Anterior cingulate cortex (tissue), 58 donors: ENCODE measurements at regions not wholly inside any gene's neighbourhood (a gene's known extent, or its start where the extent isn't known, plus 50 kb on each side); places are given as distances from the start of the nearest gene placed in this dataset.
"Not testable (repeated sequence)": the region's sequence is repeated elsewhere in the genome, so short reads cannot be mapped to it uniquely, and the experiment has no call there.

Experiments used
- DNase-seq, 58 donors: peaks; one replicate each; lab custom pipeline; 2025; lab: John Stamatoyannopoulos, UW

DNA sequence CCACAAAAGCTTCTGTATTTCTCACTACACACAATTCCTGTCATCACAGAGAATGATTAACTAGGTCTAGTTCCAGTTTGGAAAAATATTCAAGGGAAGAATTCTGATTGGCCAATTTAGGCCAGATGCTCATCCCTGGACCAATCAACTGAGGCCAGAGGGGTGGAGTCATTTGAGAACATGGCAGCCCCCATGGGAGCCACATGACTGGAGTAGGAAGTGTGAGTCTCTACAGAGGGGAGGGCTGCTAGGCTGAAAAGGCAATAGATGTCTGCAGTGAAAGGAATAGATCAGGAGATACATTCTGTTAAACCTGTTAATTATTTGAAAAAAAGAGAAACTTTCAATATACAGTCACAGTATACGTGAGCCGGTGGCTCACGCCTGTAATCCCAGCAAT lies 125.2 kb downstream of the UNC93B1 start:
- not testable (repeated sequence) for DNase-seq

DNA sequence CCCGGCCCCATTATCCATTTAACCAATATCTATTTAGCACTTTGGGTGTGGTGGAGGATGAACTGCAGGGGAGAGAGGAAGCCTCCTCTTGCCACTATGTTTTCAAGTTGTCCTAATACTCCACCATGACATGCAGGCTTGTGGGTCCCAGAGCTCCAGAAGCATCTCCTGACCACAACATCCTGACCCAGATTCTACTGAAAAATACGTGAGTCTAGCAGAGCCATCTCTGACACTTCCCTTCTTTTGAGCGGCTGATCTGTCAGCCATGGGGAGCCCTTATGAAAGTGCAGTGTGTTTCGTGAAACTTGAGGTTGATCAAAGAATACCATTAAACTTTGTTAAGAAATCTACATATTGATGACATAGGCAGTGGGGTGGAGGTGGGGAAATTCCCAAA lies 126.6 kb downstream of the UNC93B1 start:
- DNase-seq: not testable (repeated sequence)

DNA sequence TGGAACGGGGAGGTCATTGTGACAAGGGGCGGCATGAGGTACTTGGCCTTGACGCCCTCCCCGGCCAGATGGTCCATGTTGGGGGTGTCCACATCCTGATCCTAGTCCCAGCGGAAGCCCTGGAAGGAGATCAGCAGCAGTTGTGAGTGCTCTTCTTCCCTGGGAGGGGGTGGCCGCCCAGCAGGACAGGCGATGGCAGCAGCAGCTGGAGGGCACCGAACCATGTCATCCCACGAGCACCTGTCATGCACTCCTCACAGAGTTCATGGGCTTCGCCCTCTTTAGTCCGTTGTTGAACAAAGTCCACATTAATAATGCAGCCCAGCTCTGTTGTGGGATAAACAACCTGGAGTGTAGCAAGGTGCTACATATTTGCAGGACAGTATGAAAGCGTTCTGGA lies 130.7 kb downstream of the UNC93B1 start:
- not testable (repeated sequence) for DNase-seq

GRCh38 chr11:67871168-67871567 lies 132.7 kb downstream of the UNC93B1 start:
- DNase-seq: not testable (repeated sequence)

DNA sequence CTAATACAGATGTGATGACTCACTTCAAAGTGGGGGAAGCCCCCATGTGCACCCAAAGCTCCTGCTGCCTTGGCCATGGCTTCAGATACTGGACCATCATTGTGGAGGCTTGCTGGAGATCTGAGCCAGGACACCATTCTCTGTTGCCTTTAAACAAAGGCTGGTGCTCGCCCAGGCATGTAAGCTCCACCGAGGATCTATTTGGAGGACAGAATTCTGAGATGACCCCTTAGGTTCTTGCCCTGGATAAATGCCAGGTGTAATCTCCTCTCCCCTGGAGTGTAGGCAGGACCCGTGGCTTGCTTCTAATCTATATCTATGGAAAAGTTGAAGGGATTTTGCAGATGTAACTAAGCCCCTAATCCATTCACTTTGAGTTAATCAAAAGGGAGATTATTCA lies 141.0 kb downstream of the UNC93B1 start:
- not testable (repeated sequence) for DNase-seq

- DNase-seq: peak in 3 of 58 donors; percentile 3 to 4 (median 3)
These were observed 144.3 kb downstream of the UNC93B1 start for GRCh38 chr11:67859513-67860161.

GRCh38 chr11:67850747-67851146 lies 153.2 kb downstream of the UNC93B1 start:
- not testable (repeated sequence) for DNase-seq

DNA sequence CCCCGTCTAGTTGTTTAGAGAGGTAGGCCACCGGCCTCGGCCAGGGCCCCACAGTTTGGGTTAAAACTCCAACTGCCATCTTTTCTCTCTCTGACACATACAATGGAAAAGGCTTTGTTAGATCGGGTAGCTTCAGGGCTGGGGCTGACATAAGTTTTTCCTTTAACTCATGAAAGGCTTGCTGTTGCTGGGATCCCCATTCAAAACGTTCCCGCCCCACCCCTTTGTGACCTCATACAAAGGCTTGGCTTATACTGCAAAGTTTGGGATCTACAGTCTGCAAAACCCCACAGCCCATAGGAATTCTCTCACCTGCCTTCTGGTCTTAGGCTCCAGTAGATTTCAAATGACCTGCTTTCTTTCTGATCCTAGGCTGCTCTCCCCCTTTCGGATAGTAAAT lies 154.1 kb downstream of the UNC93B1 start:
- DNase-seq: not testable (repeated sequence)

GRCh38 chr11:67847896-67848875 lies 155.7 kb downstream of the UNC93B1 start:
- DNase-seq: not testable (repeated sequence)

- not testable (repeated sequence) for DNase-seq
These were observed 157.6 kb downstream of the UNC93B1 start for GRCh38 chr11:67846303-67846702.

- peak in 1 of 58 donors; percentile 5 for DNase-seq
These were observed 158.6 kb downstream of the UNC93B1 start for GRCh38 chr11:67845296-67845695.

- not testable (repeated sequence) for DNase-seq
These were observed 163.3 kb downstream of the UNC93B1 start for GRCh38 chr11:67840599-67840998.

DNA sequence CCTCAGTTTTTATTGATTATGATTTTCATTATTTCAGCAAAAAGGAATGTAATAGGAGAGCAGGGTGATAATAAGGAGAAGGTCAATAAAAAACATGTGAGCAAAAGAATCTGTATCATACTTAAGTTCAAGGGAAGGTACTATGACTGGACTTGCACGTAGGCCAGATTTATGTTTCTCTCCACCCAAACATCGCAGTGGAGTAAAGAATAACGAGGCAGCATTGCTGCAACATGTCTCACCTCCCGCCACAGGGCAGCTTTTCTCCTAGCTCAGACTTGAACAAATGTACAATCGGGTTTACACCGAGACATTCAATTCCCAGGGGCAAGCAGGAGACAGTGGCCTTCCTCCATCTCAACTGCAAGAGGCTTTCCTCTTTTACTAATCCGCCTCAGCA lies 155.7 kb upstream of the ALDH3B2 start:
- DNase-seq: not testable (repeated sequence)

- not testable (repeated sequence) for DNase-seq
These were observed 152.5 kb upstream of the ALDH3B2 start for GRCh38 chr11:67826951-67827296.

DNA sequence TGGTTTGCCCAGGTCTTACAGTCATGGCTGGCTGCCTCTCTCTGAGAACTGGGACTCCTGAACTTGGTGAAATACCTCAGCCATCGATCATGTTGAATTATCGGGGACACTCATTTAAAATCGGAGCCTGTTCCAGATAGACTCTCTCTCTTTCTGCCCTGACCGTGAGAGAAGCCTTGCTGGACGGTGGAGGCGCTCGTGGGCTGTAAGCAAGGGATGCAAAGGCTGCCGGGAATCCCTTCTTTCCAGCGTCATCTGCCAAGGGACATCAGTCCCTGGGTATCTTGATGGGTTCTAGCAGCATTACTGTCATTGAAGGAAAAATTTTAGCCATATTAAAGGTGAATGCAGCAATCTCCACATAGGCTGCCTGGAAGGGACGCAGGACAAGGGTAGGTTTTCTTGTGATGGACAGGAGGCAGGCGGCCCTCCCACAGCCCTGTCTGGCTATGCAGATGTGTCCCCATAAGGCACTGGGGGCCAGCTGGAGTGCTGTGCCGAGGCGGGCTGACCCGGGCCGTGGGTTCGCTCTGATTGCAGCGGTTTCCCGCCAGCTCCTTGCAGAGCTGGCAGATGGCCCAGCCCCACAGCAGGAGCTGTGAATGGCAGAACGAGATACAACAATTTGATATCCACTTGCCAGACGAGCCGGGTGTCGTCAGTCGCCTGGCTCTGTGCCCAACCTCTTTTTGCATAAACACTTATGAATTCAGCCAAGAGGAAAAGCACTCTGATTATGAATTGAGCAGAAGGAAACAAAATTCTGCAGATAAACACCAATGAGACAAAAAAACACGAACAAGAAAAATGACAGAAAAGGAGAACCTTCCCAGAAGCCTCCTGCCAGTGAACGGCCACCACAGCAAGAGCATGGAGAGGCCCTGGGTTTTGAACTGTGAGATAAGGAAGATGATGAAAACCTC lies 151.9 kb upstream of the ALDH3B2 start:
- DNase-seq: peak in 52 of 58 donors; percentile 4 to 87 (median 35)

GRCh38 chr11:67824861-67825260 lies 150.4 kb upstream of the ALDH3B2 start:
- not testable (repeated sequence) for DNase-seq

DNA sequence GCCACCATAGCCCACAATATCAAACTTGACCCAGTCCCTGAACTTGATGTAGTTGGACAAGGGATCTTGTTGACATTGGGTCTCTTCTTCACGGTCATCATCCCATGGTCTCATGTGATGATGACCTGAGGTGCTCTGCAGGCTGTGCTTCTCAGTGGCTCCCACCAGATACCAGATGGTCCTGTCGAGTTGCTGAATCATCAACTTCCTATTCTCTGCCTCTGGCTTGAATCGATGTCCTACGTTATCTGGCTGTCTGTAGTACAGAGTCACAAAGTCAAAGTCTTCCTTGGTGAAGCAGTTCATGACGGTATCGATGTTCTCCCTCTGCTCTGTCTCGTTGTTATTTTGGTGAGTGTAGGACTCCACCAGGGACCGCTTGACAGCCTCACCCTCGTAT lies 145.7 kb upstream of the ALDH3B2 start:
- DNase-seq: no peak

DNA sequence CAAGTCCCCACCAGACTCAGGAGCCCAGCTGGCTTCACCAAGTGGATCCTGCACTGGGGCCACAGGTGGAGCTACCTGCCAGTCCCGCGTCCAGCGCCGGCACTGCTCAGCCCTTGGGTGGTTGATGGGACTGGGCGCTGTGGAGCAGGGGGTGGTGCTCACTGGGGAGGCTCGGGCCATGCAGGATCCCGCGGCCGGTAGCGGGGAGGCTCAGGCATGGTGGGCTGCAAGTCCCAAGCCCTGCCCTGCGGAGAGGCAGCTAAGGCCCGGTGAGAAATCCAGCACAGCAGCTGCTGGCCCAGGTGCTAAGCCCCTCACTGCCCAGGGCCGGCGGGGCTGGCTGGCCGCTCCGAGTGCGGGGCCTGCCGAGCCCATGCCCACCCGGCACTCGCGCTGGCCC lies 143.1 kb upstream of the ALDH3B2 start:
- DNase-seq: not testable (repeated sequence)

DNA sequence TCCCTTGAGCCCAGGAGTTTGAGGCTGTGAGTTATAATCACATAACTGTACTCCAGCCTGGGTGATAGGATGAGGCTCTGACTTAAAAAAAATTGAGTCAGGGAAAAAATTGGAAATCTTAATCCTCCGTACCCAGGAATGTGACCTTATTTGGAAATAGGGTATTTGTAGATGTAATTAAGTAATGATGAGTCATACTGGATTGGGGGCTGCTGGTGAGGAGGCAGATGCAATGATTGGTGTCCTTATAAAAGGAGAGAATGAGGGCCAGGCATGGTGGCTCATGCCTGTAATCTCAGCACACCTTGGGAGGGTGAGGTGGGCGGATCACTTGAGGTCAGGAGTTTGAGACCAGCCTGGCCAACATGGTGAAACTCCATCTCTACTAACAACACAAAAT lies 134.9 kb upstream of the ALDH3B2 start:
- not testable (repeated sequence) for DNase-seq

GRCh38 chr11:67807896-67808295 lies 133.5 kb upstream of the ALDH3B2 start:
- not testable (repeated sequence) for DNase-seq
